A673 (cell line): ENCODE measurements at regions not wholly inside any gene's neighbourhood (a gene's known extent, or its start where the extent isn't known, plus 50 kb on each side); places are given as distances from the start of the nearest gene placed in this dataset.

Experiments
- BruUV-seq: library from RNA; stranded (reverse); fragments of 400-500 nt; replicated peaks from 2 replicates; lab custom pipeline; 2021; lab: Mats Ljungman, UMichigan
- CTCF ChIA-PET: fragments of 300-600 bp; sonication (Branson Sonifier 250); formaldehyde crosslinking; loops from one replicate; lab custom pipeline; 2022; ENCODE audit warnings: antibody characterized with exemption; lab: Charles Lee
- POLR2A ChIA-PET: fragments of 300-600 bp; sonication (Branson Sonifier 250); formaldehyde crosslinking; loops from one replicate; lab custom pipeline; 2022; ENCODE audit warnings: antibody characterized with exemption; ENCODE audit not compliant: low non-redundant PET; lab: Charles Lee
- DNase-seq: peaks from one replicate; pipeline ENCODE4 v3.0.0-alpha.2; 2015; ENCODE audit warnings: low spot score
- H3K27ac ChIP-seq: fragments of 200-600 bp; sonication (generic); 2 replicates; pipeline ENCODE4 v1.5.1; 2016; ENCODE audit warnings: mixed run types, low read depth, mild to moderate bottlenecking, mixed read lengths, antibody characterized with exemption, low read length; ENCODE audit not compliant: poor library complexity, severe bottlenecking
- H3K27me3 ChIP-seq: fragments of 200-600 bp; sonication (generic); replicated peaks from 2 replicates; pipeline ENCODE4 v1.6.1; 2017; ENCODE audit warnings: mixed run types, low read depth, mild to moderate bottlenecking, mixed read lengths, antibody characterized with exemption, low read length; ENCODE audit not compliant: insufficient read depth, poor library complexity
- H3K36me3 ChIP-seq: fragments of 200-600 bp; sonication (generic); 2 replicates; pipeline ENCODE4 v1.6.1; 2016; ENCODE audit warnings: mixed run types, mild to moderate bottlenecking, mixed read lengths, antibody characterized with exemption, low read length; ENCODE audit not compliant: insufficient read depth, poor library complexity, severe bottlenecking
- H3K4me1 ChIP-seq: fragments of 200-600 bp; sonication (generic); 2 replicates; pipeline ENCODE4 v1.6.1; 2017; ENCODE audit warnings: mixed run types, mild to moderate bottlenecking, mixed read lengths, antibody characterized with exemption, low read length; ENCODE audit not compliant: insufficient read depth, poor library complexity, severe bottlenecking
- H3K4me3 ChIP-seq: fragments of 200-600 bp; sonication (generic); 2 replicates; pipeline ENCODE4 v1.5.1; 2016; ENCODE audit warnings: low read depth, mixed run types, mild to moderate bottlenecking, mixed read lengths, low read length; ENCODE audit not compliant: poor library complexity, severe bottlenecking
- H3K9me3 ChIP-seq: fragments of 200-600 bp; sonication (generic); 2 replicates; pipeline ENCODE4 v1.6.1; 2016; ENCODE audit warnings: mixed run types, low read depth, mild to moderate bottlenecking, mixed read lengths, antibody characterized with exemption, low read length; ENCODE audit not compliant: poor library complexity, severe bottlenecking
- CTCF ChIP-seq: fragments of 300-800, 200-600 bp; sonication (generic); conservative IDR thresholded peaks from 2 replicates; pipeline ENCODE4 v1.5.1; 2017; ENCODE audit warnings: low read depth, mild to moderate bottlenecking, antibody characterized with exemption, low read length, moderate library complexity, mixed read lengths
- EZH2 ChIP-seq: fragments of 200-600 bp; sonication (generic); IDR thresholded peaks from 2 replicates; pipeline ENCODE4 v1.6.1; 2017; ENCODE audit warnings: borderline replicate concordance, low read depth, mild to moderate bottlenecking, mixed read lengths, antibody characterized with exemption, low read length; ENCODE audit not compliant: poor library complexity, severe bottlenecking
- intact Hi-C: fragments of 100-400 bp; cut with micrococcal nuclease; formaldehyde crosslinking; loops from one replicate; pipeline ENCODE4 v1.10.0; 2022; ENCODE audit not compliant: unreplicated experiment

- Histone ChIP-seq H3K27me3 (no peaks in the 10 kb centered on the region), H3K4me1 (peaks cover 19% of the 10 kb centered on the region), H3K9me3 (no peaks in the 10 kb centered on the region), H3K36me3 (no peaks in the 10 kb centered on the region), H3K4me3 (no peak overlapping the region), H3K27ac (no peak overlapping the region)
- POLR2A ChIA-PET: no interaction called here
- BruUV-seq: no TSS peak
- intact Hi-C loops: no loop called here
- TF ChIP-seq EZH2 (no peak), CTCF (no peak)
- CTCF ChIA-PET: no interaction called here
- DNase-seq: no peak
Observed at GRCh38 chr20:50286609-50287008, 96.0 kb downstream of the CEBPB start.

GRCh38 chr20:50287512-50287911 is 96.9 kb downstream of the CEBPB start:
- intact Hi-C loops: no loop called here
- Histone ChIP-seq H3K27me3 (no peaks in the 10 kb centered on the region), H3K36me3 (no peaks in the 10 kb centered on the region), H3K27ac (no peak overlapping the region), H3K9me3 (no peaks in the 10 kb centered on the region), H3K4me3 (no peak overlapping the region), H3K4me1 (peaks cover 19% of the 10 kb centered on the region)
- no peak for DNase-seq
- ChIA-PET POLR2A (no interaction called here), CTCF (no interaction called here)
- TF ChIP-seq EZH2 (no peak), CTCF (no peak)
- no TSS peak for BruUV-seq

- POLR2A ChIA-PET: no interaction called here
- H3K27ac ChIP-seq: no peak overlapping the region
- no peaks in the 10 kb centered on the region for H3K9me3 ChIP-seq
- intact Hi-C loops: no loop called here
- no TSS peak for BruUV-seq
- no peaks in the 10 kb centered on the region for H3K27me3 ChIP-seq
- CTCF ChIA-PET: no interaction called here
- peaks cover 19% of the 10 kb centered on the region for H3K4me1 ChIP-seq
- DNase-seq: no peak
- H3K36me3 ChIP-seq: no peaks in the 10 kb centered on the region
- no peak overlapping the region for H3K4me3 ChIP-seq
- TF ChIP-seq EZH2 (no peak), CTCF (no peak)
Observed at GRCh38 chr20:50288128-50288623, 97.5 kb downstream of the CEBPB start.
